ENCODE measurements at regions not wholly inside any gene's neighbourhood (a gene's known extent, or its start where the extent isn't known, plus 50 kb on each side); places are given as distances from the start of the nearest gene placed in this dataset.
"Not testable (repeated sequence)": the region's sequence is repeated elsewhere in the genome, so short reads cannot be mapped to it uniquely, and the experiment has no call there.

DNA sequence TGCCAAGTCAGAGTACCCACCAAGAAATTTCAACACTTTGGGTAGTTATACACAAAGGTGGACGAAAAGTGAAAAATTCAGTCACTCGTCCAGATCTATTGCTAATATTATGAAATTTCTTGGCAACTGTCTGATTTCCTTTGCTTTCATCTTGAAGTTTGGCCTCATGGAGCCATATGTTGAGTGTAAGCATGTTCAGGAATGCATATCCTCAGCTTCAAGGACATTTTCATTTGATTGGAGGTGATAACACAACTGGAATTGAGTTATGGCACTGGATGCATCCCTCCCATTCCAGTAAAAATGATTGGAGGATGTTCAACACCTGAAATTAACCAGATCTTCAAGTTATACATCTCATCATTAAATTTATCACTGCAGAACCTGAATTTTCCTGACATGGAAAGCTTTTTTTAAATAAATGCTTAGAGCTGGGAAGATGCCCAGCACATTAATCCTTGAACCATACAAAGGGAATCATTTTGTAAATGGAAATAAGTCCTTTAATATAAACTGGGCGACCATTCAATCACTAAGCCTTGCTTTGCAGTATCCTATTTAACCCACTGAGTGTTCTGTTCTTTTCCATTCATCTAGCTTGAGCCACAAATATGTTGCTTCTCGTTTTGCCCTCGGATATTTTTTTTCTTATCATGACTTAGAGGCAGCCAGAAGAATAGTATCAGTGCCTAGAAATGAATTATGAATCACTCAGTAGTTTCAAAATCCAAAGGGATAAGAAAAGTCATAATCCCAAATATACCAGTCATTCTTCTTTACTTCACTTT is 273.7 kb upstream of the PIK3R1 start:
- no peak for DNase-seq (ENCODE audit: low read depth in 2 of 2)

DNA sequence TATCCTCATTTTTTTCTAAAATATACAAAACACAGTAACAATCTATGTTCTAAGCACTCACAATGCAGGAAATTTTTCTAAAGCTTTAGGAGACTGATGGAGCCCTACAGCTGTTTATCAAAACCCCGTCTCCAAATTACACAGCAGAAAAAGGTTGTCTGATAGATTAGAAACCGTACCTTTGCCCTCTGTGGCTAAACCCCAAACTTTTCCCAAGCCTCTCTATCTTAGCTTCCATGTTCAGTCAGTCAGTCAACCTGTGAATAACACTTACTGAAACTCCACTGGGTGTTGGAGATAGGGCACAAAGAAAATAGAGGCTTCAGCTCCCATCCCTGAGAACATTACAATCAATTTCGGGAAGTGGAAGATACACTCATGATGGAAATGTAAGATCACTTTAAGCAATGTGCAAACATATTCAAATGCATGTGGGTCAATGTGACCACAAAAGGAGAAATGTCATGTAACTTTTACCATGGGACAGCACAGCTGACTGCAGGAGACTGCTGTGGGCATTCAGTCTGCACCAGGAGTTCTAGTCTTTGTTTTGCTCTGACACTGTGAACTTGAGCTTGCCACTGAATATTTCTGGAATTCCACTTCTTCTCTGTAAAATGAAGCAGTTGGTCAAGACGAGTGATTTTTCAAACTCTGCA is 279.5 kb upstream of the PIK3R1 start:
- no peak for DNase-seq (ENCODE audit: low read depth in 2 of 2)

GRCh38 chr5:67934976-67935375 is 280.6 kb upstream of the PIK3R1 start:
- no peak for DNase-seq (ENCODE audit: low read depth in 2 of 2)

DNA sequence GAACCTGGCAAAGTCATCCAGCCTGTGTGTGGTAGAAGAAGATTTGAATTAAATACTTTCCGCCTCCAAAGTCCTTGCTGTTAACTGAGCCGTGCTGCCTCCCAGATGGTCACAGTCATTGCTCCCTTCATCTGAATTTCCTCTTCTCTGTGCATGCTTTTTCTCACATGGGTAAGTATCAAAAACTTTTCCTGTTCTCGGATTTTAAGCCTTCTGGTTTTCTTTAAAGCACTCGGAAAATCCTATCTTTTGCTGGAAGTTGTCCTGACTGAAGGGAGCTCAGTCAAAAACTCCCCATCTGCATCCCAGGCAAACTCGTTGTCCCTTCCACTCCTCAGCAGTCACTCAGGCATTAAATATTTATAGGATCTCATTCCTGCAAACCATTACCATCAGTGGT is 290.0 kb upstream of the PIK3R1 start:
- DNase-seq (ENCODE audit: low read depth in 2 of 2) = no peak

DNA sequence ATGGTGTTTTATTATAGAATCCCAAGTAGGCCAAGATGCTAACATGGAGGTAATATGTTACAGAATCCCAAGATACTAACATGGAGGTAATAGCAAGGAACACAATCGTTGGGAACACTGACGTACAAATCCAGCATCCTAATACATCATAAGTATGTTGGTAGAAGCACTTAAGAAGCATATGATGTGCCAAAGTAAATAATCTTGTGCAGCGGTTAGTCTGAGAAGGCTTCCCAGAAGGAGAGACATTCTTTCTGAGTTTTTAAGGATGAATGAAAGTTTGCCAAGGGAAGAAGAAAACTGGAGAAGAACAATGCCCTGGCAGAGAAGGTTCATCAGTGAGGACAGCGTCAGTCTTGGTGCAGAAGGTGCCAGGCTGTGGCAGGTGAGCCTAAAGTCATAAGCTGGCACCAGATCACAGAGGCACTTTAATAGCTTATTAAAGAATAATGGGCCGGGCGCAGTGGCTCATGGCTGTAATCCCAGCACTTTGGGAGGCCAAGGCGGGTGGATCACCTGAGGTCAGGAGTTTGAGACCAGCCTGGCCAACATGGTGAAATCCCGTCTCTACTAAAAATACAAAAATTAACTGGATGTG is 294.5 kb upstream of the PIK3R1 start:
- no peak for DNase-seq (ENCODE audit: low read depth in 2 of 2)

DNA sequence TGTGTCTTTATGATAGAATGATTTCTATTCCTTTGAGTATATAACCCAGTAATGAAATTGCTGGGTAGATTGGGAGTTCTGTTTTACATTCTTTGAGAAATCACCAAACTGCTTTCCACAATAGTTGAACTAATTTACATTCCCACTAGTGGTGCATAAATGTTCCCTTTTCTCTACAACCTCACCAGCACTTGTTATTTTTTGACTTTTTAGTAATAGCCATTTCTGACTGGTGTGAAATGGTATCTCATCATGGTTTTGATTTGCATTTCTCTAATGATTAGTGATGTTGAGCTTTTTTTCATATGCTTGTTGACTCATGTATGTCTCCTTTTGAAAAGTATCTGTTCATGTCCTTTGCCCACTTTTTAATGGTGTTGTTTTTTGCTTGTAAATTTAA is 296.0 kb upstream of the PIK3R1 start:
- not testable (repeated sequence) for DNase-seq (ENCODE audit: low read depth in 2 of 2)

DNA sequence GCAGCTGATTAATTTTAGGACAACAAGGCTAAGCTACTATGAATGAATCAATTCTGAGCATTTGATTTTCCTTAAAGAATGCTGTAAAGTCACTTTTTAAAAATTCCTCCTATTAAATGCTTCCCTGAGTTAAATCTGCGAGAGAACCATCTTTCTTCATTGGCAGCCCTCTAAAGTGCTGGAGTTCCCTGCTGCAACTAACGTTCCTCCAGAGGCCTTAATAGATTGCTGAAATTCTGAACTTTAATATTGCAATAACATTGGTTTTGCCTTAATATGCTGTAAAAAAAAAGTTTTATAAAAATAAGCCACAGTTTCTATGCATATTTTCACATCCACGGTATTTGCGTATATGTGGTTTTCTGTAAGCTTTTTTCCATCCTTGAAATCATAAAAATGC is 298.0 kb upstream of the PIK3R1 start:
- no peak for DNase-seq (ENCODE audit: low read depth in 2 of 2)

DNA sequence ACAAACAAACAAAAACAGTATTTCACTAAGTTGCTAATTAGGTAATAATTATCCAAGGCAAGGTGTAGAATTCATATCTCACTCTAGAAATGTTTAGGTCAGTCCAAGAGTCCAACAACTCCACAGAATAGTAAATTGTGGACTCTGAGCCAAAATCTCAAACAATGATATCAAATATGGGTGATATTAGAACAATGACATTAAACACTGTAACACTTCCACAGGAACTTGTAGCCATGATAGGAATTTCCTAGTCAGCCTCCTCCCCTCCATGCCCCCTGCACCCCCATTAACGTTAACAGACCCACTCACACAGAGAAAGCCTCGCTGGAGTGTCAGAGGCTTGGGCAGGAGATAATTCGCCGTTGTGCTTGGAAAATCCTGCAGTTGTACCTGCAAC is 305.0 kb upstream of the PIK3R1 start:
- DNase-seq (ENCODE audit: low read depth in 2 of 2) = no peak

DNA sequence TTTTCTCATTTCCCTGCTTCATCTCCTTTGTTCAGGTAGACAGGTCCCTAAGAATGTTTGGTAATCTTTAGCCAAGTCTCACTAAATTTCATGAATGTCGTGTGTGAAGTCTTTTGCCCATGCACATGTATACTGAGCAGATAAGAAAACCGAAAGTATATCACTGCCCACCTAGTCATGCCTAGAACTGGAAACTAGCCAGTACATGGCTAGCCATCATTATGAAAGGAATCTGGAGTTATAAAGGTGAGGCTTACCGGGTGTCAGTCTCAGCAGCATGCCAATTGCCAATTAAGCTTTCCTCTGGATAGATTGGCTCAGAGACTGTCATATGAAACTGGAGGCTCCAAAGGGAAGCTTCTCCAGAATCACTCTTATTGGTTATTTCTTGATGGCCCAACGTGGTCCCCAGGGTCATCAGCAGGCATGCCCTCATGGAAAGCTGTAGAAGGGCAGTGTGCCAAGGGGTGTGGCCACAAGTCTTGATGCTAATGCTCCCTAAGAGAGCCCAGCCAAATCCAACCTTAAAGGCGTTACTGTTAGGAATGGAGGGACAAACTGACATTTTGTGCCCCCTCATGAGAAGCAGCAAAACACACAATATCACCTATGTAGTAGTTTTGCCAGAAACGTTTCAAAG is 307.3 kb upstream of the PIK3R1 start:
- DNase-seq (ENCODE audit: low read depth in 2 of 2) = no peak

DNA sequence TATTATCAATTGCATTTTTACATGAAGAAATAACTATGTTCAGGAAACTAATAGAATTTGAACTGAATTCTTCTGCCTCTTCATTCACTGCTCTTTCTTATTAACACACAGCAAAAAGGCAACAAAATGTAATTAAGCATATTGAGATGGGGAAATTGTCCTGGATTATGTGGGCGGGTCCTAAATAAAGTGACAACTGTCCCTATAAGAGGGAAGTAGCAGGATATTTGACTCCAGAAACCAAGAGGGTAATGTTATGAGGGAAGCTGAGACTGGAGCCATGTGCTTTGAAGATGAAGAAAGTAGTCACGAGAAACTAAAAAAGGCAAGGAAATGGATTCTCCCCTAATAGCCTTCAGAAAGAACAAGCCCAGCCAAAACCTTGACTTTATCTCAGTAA is 311.2 kb upstream of the PIK3R1 start:
- no peak for DNase-seq (ENCODE audit: low read depth in 2 of 2)

- no peak for DNase-seq (ENCODE audit: low read depth in 2 of 2)
Measured at GRCh38 chr5:67903656-67904055, 311.9 kb upstream of the PIK3R1 start.

- DNase-seq (ENCODE audit: low read depth in 2 of 2) = no peak
Measured at GRCh38 chr5:67903121-67903520, 312.4 kb upstream of the PIK3R1 start.

DNA sequence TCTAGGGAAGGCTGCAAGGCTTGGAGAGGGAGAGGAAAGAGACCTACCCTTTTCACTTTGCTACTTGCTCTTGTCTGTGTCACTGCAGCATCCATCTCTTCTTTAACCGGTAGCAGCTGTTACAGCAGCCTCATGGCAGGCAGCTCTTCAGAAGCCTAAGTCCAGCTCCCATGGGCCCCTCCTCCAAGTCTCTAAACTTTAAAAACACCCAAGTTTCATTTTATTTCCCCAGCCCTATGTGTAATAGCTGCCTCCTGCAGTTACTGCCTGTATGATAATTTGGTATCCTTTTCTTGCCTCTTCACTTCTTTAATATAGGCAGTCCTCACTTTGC is 313.1 kb upstream of the PIK3R1 start:
- DNase-seq (ENCODE audit: low read depth in 2 of 2) = no peak

- no peak for DNase-seq (ENCODE audit: low read depth in 2 of 2)
Measured at GRCh38 chr5:67901814-67902496, 313.6 kb upstream of the PIK3R1 start.

GRCh38 chr5:67900514-67900913 is 315.0 kb upstream of the PIK3R1 start:
- no peak for DNase-seq (ENCODE audit: low read depth in 2 of 2)

DNA sequence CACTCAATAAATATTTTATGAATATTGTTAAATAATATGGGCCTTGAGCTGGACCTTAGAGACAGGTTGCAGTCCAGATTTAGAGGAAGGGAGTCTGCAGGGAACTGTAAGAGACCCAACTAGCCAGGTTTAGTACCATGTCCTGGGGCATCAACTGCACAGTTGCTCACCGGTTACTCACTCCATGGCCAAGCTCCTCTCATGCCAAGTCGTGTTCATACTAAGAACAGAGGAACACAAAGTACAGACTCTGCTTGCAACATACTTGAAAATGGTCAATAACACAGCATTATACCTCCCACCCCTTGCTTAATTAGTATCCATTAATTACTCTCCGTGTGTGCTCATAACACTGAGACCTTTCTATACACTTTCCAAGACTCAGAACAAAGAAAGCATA is 317.6 kb upstream of the PIK3R1 start:
- DNase-seq (ENCODE audit: low read depth in 2 of 2) = no peak

GRCh38 chr5:67897431-67897830 is 318.1 kb upstream of the PIK3R1 start:
- no peak for DNase-seq (ENCODE audit: low read depth in 2 of 2)

DNA sequence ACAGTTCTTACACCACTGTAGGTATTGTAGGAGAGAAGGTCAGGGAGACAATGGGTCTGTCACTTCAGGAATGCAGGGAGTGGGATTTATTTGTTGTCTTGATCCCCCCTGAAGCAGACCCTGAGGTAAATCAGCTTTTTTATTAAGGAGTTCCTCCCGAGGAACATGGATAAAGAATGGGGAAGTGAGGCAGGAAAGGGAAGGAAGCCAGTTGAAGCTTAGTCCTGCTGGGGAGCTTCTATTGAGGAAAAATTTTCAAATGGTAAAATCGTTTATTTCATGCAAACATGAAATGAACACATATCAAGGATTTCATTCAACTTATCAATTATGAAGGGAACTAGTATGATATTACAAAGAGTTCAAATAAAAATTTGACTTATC is 318.6 kb upstream of the PIK3R1 start:
- DNase-seq (ENCODE audit: low read depth in 2 of 2) = no peak

DNA sequence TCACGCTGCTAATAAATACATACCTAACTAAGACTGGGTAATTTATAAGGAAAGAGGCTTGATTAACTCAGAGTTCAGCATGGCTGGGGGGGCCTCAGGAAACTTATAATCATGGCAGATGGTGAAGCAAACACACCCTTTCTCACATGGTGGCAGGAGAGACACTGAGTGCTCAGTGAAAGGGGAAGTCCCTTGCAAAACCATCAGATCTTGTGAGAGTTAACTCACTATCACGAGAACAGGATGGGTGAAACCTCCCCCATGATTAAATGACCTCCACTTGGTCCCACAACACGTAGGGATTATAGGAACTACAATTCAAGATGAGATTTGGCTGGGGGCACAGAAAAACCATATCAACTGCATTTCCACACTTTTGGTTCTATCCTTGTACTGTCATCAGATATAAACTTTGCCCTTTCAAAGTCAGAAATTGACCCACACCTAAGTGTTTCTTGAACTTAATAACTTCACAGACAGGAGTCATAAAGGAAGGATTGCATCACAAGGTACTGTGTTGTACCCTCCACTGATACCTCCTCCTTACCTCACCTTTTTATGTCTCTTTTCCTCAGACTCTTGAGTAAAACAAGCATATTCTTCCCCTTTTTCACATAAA is 319.1 kb upstream of the PIK3R1 start:
- DNase-seq (ENCODE audit: low read depth in 2 of 2) = no peak

DNA sequence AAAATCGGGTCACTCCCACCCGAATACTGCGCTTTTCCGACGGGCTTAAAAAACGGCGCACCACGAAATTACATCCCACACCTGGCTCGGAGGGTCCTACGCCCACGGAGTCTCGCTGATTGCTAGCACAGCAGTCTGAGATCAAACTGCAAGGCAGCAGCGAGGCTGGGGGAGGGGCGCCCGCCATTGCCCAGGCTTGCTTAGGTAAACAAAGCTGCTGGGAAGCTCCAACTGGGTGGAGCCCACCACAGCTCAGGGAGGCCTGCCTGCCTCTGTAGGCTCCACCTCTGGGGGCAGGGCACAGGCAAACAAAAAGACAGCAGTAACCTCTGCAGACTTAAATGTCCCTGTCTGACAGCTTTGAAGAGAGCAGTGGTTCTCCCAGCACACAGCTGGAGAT is 325.7 kb upstream of the PIK3R1 start:
- not testable (repeated sequence) for DNase-seq (ENCODE audit: low read depth in 2 of 2)

DNA sequence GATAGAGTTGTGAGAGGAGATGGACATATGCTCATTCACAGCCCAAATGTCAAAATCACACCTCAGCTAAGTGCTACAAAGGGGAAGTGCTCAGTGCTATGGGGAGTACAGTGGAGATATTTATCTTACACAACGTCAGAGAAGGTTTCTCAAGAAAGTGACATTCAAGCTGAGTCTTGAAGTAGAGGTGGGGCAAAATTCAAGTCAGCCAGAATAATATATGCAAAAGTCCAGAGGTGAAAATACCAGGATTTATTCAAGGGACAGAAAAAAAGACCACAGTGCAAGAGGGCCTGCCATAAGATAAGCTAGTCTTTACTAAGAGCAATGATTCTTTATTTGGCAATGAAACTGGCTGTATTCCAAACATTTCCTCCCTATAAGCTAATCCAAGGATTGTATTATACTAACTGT is 327.8 kb upstream of the PIK3R1 start:
- DNase-seq (ENCODE audit: low read depth in 2 of 2) = no peak

DNA sequence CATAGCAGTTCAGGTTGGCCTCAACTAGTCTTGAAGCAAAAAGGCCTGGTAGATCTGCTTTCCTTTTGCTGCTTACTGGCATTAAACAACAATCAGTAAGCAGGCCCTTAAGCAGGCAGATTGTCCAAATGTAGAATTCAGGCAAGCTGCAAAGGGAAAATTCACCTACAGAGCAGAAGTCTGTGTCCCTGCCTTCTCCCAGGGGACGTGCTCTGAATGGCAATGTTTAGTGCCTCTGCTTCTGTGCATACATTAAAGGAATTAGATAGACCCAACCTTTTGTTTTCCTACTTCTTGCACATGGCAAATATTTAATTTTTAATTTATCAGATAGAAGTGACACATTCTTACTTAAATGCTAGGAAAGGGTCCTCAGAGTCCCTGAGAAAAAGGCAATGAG is 328.8 kb upstream of the PIK3R1 start:
- DNase-seq (ENCODE audit: low read depth in 2 of 2) = no peak
